Endothelial cell of umbilical vein (primary cell): ENCODE measurements at regions not wholly inside any gene's neighbourhood (a gene's known extent, or its start where the extent isn't known, plus 50 kb on each side); places are given as distances from the start of the nearest gene placed in this dataset.

ENCODE experiments used
- BruUV-seq: library from RNA; stranded (reverse); fragments of 400-500 nt; replicated peaks from 2 replicates; lab custom pipeline; 2021; lab: Mats Ljungman, UMichigan
- CTCF ChIA-PET: fragments of 300-600, 350-600 bp; sonication (Branson Sonifier 250); formaldehyde crosslinking; loops from one replicate; lab custom pipeline; 2021; ENCODE audit warnings: antibody characterized with exemption, inconsistent platforms; lab: Charles Lee
- POLR2A ChIA-PET: fragments of 300-600, 350-600 bp; sonication (Branson Sonifier 250); formaldehyde crosslinking; loops from one replicate; lab custom pipeline; 2021; ENCODE audit warnings: antibody characterized with exemption, inconsistent platforms; lab: Charles Lee
- DNase-seq: peaks from one replicate; pipeline ENCODE4 v3.0.0-alpha.2; 2011; ENCODE audit warnings: low read depth, low spot score
- FAIRE-seq: peaks from 2 replicates; lab custom pipeline; 2011; peaks lifted over from hg19 to GRCh38; lab: Jason Lieb, UNC
- H2AFZ ChIP-seq: 2 replicates; pipeline ENCODE4 v1.6.0; 2012; ENCODE audit warnings: low read depth, low read length, control low read depth, inconsistent platforms
- H3K27ac ChIP-seq: 2 replicates; pipeline ENCODE4 v1.5.1; 2011; ENCODE audit warnings: low read depth, mild to moderate bottlenecking, control low read depth, low read length, moderate library complexity; ENCODE audit not compliant: insufficient read depth
- H3K27me3 ChIP-seq, 2 experiments: 2 replicates each; pipeline versions ENCODE4 v1.6.0 to v1.6.1; 2011; ENCODE audit warnings: low read length in 2 of 2, mixed read lengths in 1 of 2; ENCODE audit not compliant: control insufficient read depth in 2 of 2, insufficient read depth in 2 of 2
- H3K36me3 ChIP-seq, 2 experiments: 2 replicates in 1 of 2; 3 replicates in 1 of 2; pipeline ENCODE4 v1.5.1; 2011; ENCODE audit warnings: low read length in 2 of 2, mild to moderate bottlenecking in 1 of 2, moderate library complexity in 1 of 2; ENCODE audit not compliant: control insufficient read depth in 2 of 2, insufficient read depth in 2 of 2; ENCODE audit errors: extremely low read depth in 1 of 2
- H3K4me1 ChIP-seq: 3 replicates; pipeline ENCODE4 v1.5.1; 2011; ENCODE audit warnings: mild to moderate bottlenecking, low read length; ENCODE audit not compliant: control insufficient read depth, insufficient read depth; ENCODE audit errors: extremely low read depth
- H3K4me2 ChIP-seq: 2 replicates; pipeline ENCODE4 v1.6.1; 2011; ENCODE audit warnings: low read length, control low read depth, mixed read lengths; ENCODE audit not compliant: insufficient read depth
- H3K4me3 ChIP-seq, 3 experiments: fragments of 200-600 bp in 1 of 3; sonication (generic), shearing (Covaris generic) in 1 of 3; replicated peaks in 1 of 3; 2 replicates each; pipeline ENCODE4 v1.5.1; 2011 to 2016; ENCODE audit warnings: control low read depth in 3 of 3, low read length in 3 of 3, mild to moderate bottlenecking in 2 of 3, inconsistent platforms in 1 of 3, low read depth in 1 of 3, moderate library complexity in 1 of 3; ENCODE audit not compliant: insufficient read depth in 1 of 3
- H3K79me2 ChIP-seq: 2 replicates; pipeline ENCODE4 v1.6.0; 2012; ENCODE audit warnings: low read length, inconsistent platforms; ENCODE audit not compliant: control insufficient read depth, insufficient read depth
- H3K9ac ChIP-seq: replicated peaks from 2 replicates; pipeline ENCODE3; 2011; ENCODE audit warnings: low read length, control low read depth; ENCODE audit not compliant: insufficient read depth; ENCODE audit errors: extremely low read depth
- H3K9me1 ChIP-seq: replicated peaks from 3 replicates; pipeline ENCODE4 v1.6.0; 2011; ENCODE audit warnings: mild to moderate bottlenecking, low read length; ENCODE audit not compliant: control insufficient read depth, insufficient read depth; ENCODE audit errors: extremely low read depth
- H3K9me3 ChIP-seq: replicated peaks from 2 replicates; pipeline ENCODE4 v1.5.1; 2012; ENCODE audit warnings: low read length, inconsistent platforms; ENCODE audit not compliant: control insufficient read depth, insufficient read depth
- H4K20me1 ChIP-seq: replicated peaks from 2 replicates; pipeline ENCODE3; 2011; ENCODE audit warnings: mild to moderate bottlenecking, low read length; ENCODE audit not compliant: control insufficient read depth, insufficient read depth; ENCODE audit errors: extremely low read depth
- CTCF ChIP-seq, 2 donors: IDR thresholded peaks; 1 replicate in 1 of 2; 2 replicates in 1 of 2; pipeline ENCODE4 v1.5.1; 2011; ENCODE audit warnings: low read length in 2 of 2, mild to moderate bottlenecking in 2 of 2, moderate library complexity in 2 of 2, control low read depth in 1 of 2, inconsistent platforms in 1 of 2, low read depth in 1 of 2; ENCODE audit not compliant: insufficient read depth in 1 of 2; ENCODE audit errors: extremely low read depth in 1 of 2
- EZH2 ChIP-seq: IDR thresholded peaks from 2 replicates; pipeline ENCODE4 v1.6.1; 2012; ENCODE audit warnings: borderline replicate concordance, low read depth, mild to moderate bottlenecking, moderate library complexity, low read length, inconsistent platforms; ENCODE audit not compliant: severe bottlenecking
- FOS ChIP-seq: IDR thresholded peaks from 2 replicates; pipeline ENCODE4 v1.6.1; 2011; ENCODE audit warnings: mild to moderate bottlenecking, low read length, moderate library complexity, borderline replicate concordance; ENCODE audit not compliant: insufficient read depth
- GATA2 ChIP-seq: IDR thresholded peaks from 2 replicates; pipeline ENCODE4 v1.7.0; 2011; ENCODE audit warnings: low read depth, mild to moderate bottlenecking, moderate library complexity, mixed read lengths, low read length; ENCODE audit not compliant: insufficient read length, insufficient read depth
- JUN ChIP-seq: IDR thresholded peaks from 2 replicates; pipeline ENCODE4 v1.6.1; 2011; ENCODE audit warnings: borderline replicate concordance, low read depth; ENCODE audit not compliant: insufficient read length, insufficient read depth
- MAX ChIP-seq: IDR thresholded peaks from 2 replicates; pipeline ENCODE4 v1.6.1; 2011; ENCODE audit not compliant: insufficient read depth, insufficient read length
- MYC ChIP-seq: IDR thresholded peaks from one replicate; pipeline ENCODE4 v1.6.1; 2011; ENCODE audit warnings: mild to moderate bottlenecking, low read depth, low read length
- POLR2A ChIP-seq: IDR thresholded peaks from 2 replicates; pipeline ENCODE4 v1.6.1; 2012; ENCODE audit warnings: low read depth, mild to moderate bottlenecking, control low read depth, low read length
- POLR2AphosphoS5 ChIP-seq: IDR thresholded peaks from 2 replicates; pipeline ENCODE4 v1.6.1; 2012; ENCODE audit warnings: low read depth, mild to moderate bottlenecking, control low read depth, low read length, moderate library complexity; ENCODE audit not compliant: insufficient read depth
- dilution Hi-C: fragments of 300-500 bp; cut with MboI; formaldehyde crosslinking; loops from one replicate; pipeline ENCODE4 v1.15.0; 2019; ENCODE audit warnings: low sequenced_read_pairs; ENCODE audit not compliant: extremely low pct_ligation_motif_present
- intact Hi-C: fragments of 100-400 bp; cut with micrococcal nuclease; formaldehyde crosslinking; loops from one replicate; pipeline ENCODE4 v1.10.0; 2022

GRCh38 chr1:198809247-198809646 is 170.4 kb downstream of the PTPRC start:
- H3K27me3 ChIP-seq, result no peaks in the 10 kb centered on the region
- H3K9me3 ChIP-seq, result no peaks in the 10 kb centered on the region
- no peaks in the 10 kb centered on the region for H3K4me1 ChIP-seq
- H3K9me1 ChIP-seq, result no peaks in the 10 kb centered on the region
- H3K27ac ChIP-seq, result no peak overlapping the region
- H3K36me3 ChIP-seq, result no peaks in the 10 kb centered on the region
- dilution Hi-C loops (no loop called here), intact Hi-C loops (no loop called here)
- no peak overlapping the region for H2AFZ ChIP-seq
- H4K20me1 ChIP-seq, result no peaks in the 10 kb centered on the region
- POLR2A ChIA-PET, result no interaction called here
- DNase-seq (no peak), FAIRE-seq (no peak)
- BruUV-seq, result no TSS peak
- no peak overlapping the region for H3K4me2 ChIP-seq
- no peak overlapping the region for H3K9ac ChIP-seq
- CTCF ChIA-PET, result interaction anchor here (0.8 to 1.6 kb wide), 4 partner anchors 9 to 304 kb away, joined by 3 to 6 read pairs (median 4); no protein-coding TSS in a partner anchor
- H3K4me3 ChIP-seq, result no peak overlapping the region
- H3K79me2 ChIP-seq, result no peaks in the 10 kb centered on the region
- no peak for TF ChIP-seq JUN
- TF ChIP-seq MYC, result no peak
- TF ChIP-seq EZH2, result no peak
- TF ChIP-seq POLR2AphosphoS5, result no peak
- no peak for TF ChIP-seq GATA2
- no peak for TF ChIP-seq POLR2A
- no peak for TF ChIP-seq FOS
- no peak for TF ChIP-seq CTCF (IDR thresholded peaks at IDR 0.05; ENCODE audit: extremely low read depth in 1 of 2, insufficient read depth in 1 of 2, low read depth in 1 of 2, low read length in 2 of 2)
- no peak for TF ChIP-seq MAX
